A549 (cell line): ENCODE measurements at regions not wholly inside any gene's neighbourhood (a gene's known extent, or its start where the extent isn't known, plus 50 kb on each side); places are given as distances from the start of the nearest gene placed in this dataset.

ENCODE experiments used
- ATAC-seq, 2 experiments: fragments of 200-7000 bp in 1 of 2; fragments of >200 bp in 1 of 2; cut with Nextera tagmentation in 1 of 2; cut with Tn5 transposase in 1 of 2; 3 replicates each; pipeline versions ENCODE4 v1.8.0 to v1.9.1; 2018 to 2020; ENCODE audit warnings: mild to moderate bottlenecking in 1 of 2, moderate library complexity in 1 of 2
- CTCF ChIA-PET: fragments of 300-600 bp; sonication (Branson Sonifier 250); formaldehyde crosslinking; extraction: SDS; loops from one replicate; lab custom pipeline; 2021; ENCODE audit warnings: antibody characterized with exemption, inconsistent platforms; lab: Yijun Ruan, JAX
- POLR2A ChIA-PET: fragments of 350-600 bp; formaldehyde crosslinking; extraction: SDS; loops from one replicate; lab custom pipeline; 2021; ENCODE audit warnings: antibody characterized with exemption, inconsistent platforms; lab: Yijun Ruan, JAX
- DNase-seq, 2 experiments: peaks; one replicate each; pipeline versions ENCODE4 v3.0.0 to v3.0.0-alpha.2; 2011 to 2016; ENCODE audit warnings: low read depth in 1 of 2, low spot score in 1 of 2
- FAIRE-seq: peaks from 2 replicates; lab custom pipeline; 2011; peaks lifted over from hg19 to GRCh38; lab: Jason Lieb, UNC
- H3K27ac ChIP-seq, 2 experiments: fragments of >200 bp; sonication (Bioruptor Twin); formaldehyde crosslinking; 3 replicates each; pipeline ENCODE4 v1.5.1; 2016 to 2017
- H3K4me1 ChIP-seq: fragments of >200 bp; sonication (Bioruptor Twin); formaldehyde crosslinking; 3 replicates; pipeline ENCODE4 v1.6.1; 2016
- H3K4me2 ChIP-seq: fragments of >200 bp; sonication (Bioruptor Twin); formaldehyde crosslinking; 3 replicates; pipeline ENCODE4 v1.6.1; 2016
- H3K4me3 ChIP-seq: fragments of >200 bp; sonication (Bioruptor Twin); formaldehyde crosslinking; 3 replicates; pipeline ENCODE4 v1.5.1; 2016
- H3K9me3 ChIP-seq: fragments of >200 bp; sonication (Bioruptor Twin); formaldehyde crosslinking; 3 replicates; pipeline ENCODE4 v1.6.1; 2016
- BHLHE40 ChIP-seq: IDR thresholded peaks from 2 replicates; pipeline ENCODE4 v1.6.1; 2012; ENCODE audit warnings: low read depth, low read length, inconsistent platforms
- CEBPB ChIP-seq, 2 experiments: fragments of >200 bp in 1 of 2; sonication (Bioruptor Twin) in 1 of 2; formaldehyde crosslinking in 1 of 2; IDR thresholded peaks; 2 replicates each; pipeline ENCODE4 v1.6.1; 2012 to 2016
- CHD4 ChIP-seq: fragments of 200-600 bp; sonication (generic); IDR thresholded peaks from 2 replicates; pipeline ENCODE4 v1.6.1; 2016; ENCODE audit warnings: antibody characterized with exemption, mild to moderate bottlenecking, borderline replicate concordance
- ELK1 ChIP-seq: fragments of 150-350 bp; IDR thresholded peaks from 2 replicates; pipeline ENCODE4 v1.6.1; 2014; ENCODE audit warnings: low read depth, mild to moderate bottlenecking, low read length
- EP300 ChIP-seq, 2 experiments: fragments of >200 bp; sonication (Bioruptor Twin); formaldehyde crosslinking; IDR thresholded peaks; 2 replicates in 1 of 2; 3 replicates in 1 of 2; pipeline ENCODE4 v1.6.1; 2016 to 2017
- FOSB ChIP-seq: fragments of 250-450 bp; sonication (Bioruptor Pico); IDR thresholded peaks from 2 replicates; pipeline ENCODE4 v1.5.0; 2020; ENCODE audit warnings: mild to moderate bottlenecking, moderate library complexity
- FOSL2 ChIP-seq, 2 experiments: fragments of 450-650 bp in 1 of 2; fragments of >200 bp in 1 of 2; sonication (Bioruptor Twin) in 1 of 2; formaldehyde crosslinking; IDR thresholded peaks; 2 replicates each; pipeline versions ENCODE4 v1.5.0 to v1.6.1; 2016 to 2020; ENCODE audit warnings: mild to moderate bottlenecking in 1 of 2, moderate library complexity in 1 of 2
- FOXS1 ChIP-seq: fragments of 250-450 bp; sonication (Bioruptor Pico); IDR thresholded peaks from 2 replicates; pipeline ENCODE4 v1.5.0; 2020; ENCODE audit warnings: mild to moderate bottlenecking, moderate library complexity
- HEYL ChIP-seq: fragments of 250-450 bp; sonication (Bioruptor Pico); IDR thresholded peaks from 2 replicates; pipeline ENCODE4 v1.8.0; 2021; ENCODE audit warnings: mild to moderate bottlenecking, moderate library complexity
- KDM1A ChIP-seq: fragments of 200-600 bp; sonication (generic); IDR thresholded peaks from 2 replicates; pipeline ENCODE4 v1.6.1; 2016; ENCODE audit warnings: low read depth, mild to moderate bottlenecking
- NR3C1 ChIP-seq: fragments of >200 bp; sonication (Bioruptor Twin); formaldehyde crosslinking; IDR thresholded peaks from 3 replicates; pipeline ENCODE4 v1.6.1; 2017
- POLR2AphosphoS2 ChIP-seq: conservative IDR thresholded peaks from 2 replicates; pipeline ENCODE4 v1.6.1; 2012; ENCODE audit warnings: low read length, improper control_type of control experiment, inconsistent platforms
- RAD21 ChIP-seq, 2 experiments: fragments of >200 bp in 1 of 2; sonication (Bioruptor Twin) in 1 of 2; formaldehyde crosslinking in 1 of 2; IDR thresholded peaks in 1 of 2; conservative IDR thresholded peaks in 1 of 2; 2 replicates in 1 of 2; 3 replicates in 1 of 2; pipeline ENCODE4 v1.6.1; 2012 to 2018; ENCODE audit warnings: inconsistent platforms in 1 of 2
- REST ChIP-seq: fragments of 200-600 bp; sonication (generic); IDR thresholded peaks from 2 replicates; pipeline ENCODE4 v1.6.1; 2016; ENCODE audit warnings: antibody characterized with exemption, mild to moderate bottlenecking, moderate library complexity
- SMC3 ChIP-seq: fragments of >200 bp; sonication (Bioruptor Twin); formaldehyde crosslinking; IDR thresholded peaks from 3 replicates; pipeline ENCODE4 v1.6.1; 2018; ENCODE audit warnings: inconsistent platforms
- USF2 ChIP-seq: fragments of 450-650 bp; IDR thresholded peaks from 2 replicates; pipeline ENCODE4 v1.6.1; 2014; ENCODE audit warnings: antibody characterized with exemption
- ZFP36 ChIP-seq: fragments of 450-650 bp; IDR thresholded peaks from 2 replicates; pipeline ENCODE4 v1.6.1; 2014; ENCODE audit warnings: borderline replicate concordance; ENCODE audit not compliant: partially characterized antibody
- ZNF302 ChIP-seq: fragments of 250-450 bp; sonication (Bioruptor Pico); IDR thresholded peaks from 2 replicates; pipeline ENCODE4 v1.9.0; 2021; ENCODE audit warnings: inconsistent platforms, mild to moderate bottlenecking, moderate library complexity
- WGBS: methylation state at CpG from one replicate; pipeline ENCODE4 v1.1.6; 2017; ENCODE audit errors: missing lambda C conversion rate; 5-methylcytosine and 5-hydroxymethylcytosine counted together
- TF ChIP-seq, protein P1 (sequence below): fragments of >200 bp; sonication (Bioruptor Twin); formaldehyde crosslinking; IDR thresholded peaks from 3 replicates; pipeline ENCODE4 v1.6.1; 2016
- TF ChIP-seq, protein P2 (sequence below): fragments of >200 bp; sonication (Bioruptor Twin); formaldehyde crosslinking; IDR thresholded peaks from 2 replicates; pipeline ENCODE4 v1.6.1; 2016
- TF ChIP-seq, protein P3 (sequence below): IDR thresholded peaks from 2 replicates; pipeline ENCODE4 v1.6.1; 2012

DNA sequence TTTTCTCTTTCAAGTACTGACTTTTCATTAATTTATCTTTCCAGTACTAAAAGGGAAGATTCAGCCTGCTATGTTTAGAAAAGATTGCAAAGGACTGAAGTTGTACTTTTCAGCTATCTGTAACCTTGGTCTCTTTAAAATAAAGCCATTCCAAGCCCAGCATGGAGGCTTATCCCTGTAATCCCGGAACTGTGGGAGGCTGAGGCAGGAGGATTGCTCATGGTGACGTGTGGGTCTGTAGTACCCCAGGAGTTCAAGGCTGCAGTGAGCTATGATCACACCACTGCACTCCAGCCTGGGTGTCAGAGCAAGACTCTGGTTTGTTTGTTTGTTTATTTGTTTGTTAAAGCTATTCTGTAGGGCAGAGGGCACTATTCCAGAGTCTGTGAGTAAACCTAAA is 50.6 kb upstream of the TMEM170B start:
- Histone ChIP-seq H3K4me3 (no peak overlapping the region), H3K4me2 (no peak overlapping the region)
- no peak for TF ChIP-seq KDM1A
- TF ChIP-seq, protein P1, sequence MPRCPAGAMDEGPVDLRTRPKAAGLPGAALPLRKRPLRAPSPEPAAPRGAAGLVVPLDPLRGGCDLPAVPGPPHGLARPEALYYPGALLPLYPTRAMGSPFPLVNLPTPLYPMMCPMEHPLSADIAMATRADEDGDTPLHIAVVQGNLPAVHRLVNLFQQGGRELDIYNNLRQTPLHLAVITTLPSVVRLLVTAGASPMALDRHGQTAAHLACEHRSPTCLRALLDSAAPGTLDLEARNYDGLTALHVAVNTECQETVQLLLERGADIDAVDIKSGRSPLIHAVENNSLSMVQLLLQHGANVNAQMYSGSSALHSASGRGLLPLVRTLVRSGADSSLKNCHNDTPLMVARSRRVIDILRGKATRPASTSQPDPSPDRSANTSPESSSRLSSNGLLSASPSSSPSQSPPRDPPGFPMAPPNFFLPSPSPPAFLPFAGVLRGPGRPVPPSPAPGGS, result no peak
- TF ChIP-seq HEYL (CRISPR knock-in tag), result no peak
- TF ChIP-seq CHD4, result no peak
- TF ChIP-seq FOXS1 (CRISPR knock-in tag), result no peak
- TF ChIP-seq RAD21 (conservative IDR thresholded peaks at IDR 0.05 in 1 of 2, IDR thresholded peaks at IDR 0.05 in 1 of 2), result no peak
- TF ChIP-seq, protein P2, sequence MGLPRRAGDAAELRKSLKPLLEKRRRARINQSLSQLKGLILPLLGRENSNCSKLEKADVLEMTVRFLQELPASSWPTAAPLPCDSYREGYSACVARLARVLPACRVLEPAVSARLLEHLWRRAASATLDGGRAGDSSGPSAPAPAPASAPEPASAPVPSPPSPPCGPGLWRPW, result no peak
- no peak for TF ChIP-seq NR3C1
- TF ChIP-seq FOSB (CRISPR knock-in tag), result no peak
- no peak for TF ChIP-seq FOSL2 (IDR thresholded peaks at IDR 0.05)
- TF ChIP-seq FOSL2 (CRISPR knock-in tag; IDR thresholded peaks at IDR 0.05), result no peak
- no peak for TF ChIP-seq CEBPB (IDR thresholded peaks at IDR 0.05)
- TF ChIP-seq, all 56 proteins: peak for 0
- POLR2A ChIA-PET, result no interaction called here
- CTCF ChIA-PET, result interaction anchor here (2.5 kb wide), 1 partner anchor 9 kb away, joined by 15 read pairs; no protein-coding TSS in a partner anchor
- Histone ChIP-seq H3K9me3 (no peaks in the 10 kb centered on the region), H3K27ac (no peak overlapping the region), H3K4me1 (no peaks in the 10 kb centered on the region)
- WGBS, result 86% methylated on average over 2 of the region's 2 CpGs
- no peak for FAIRE-seq
- no peak for ATAC-seq
- DNase-seq, result no peak

GRCh38 chr6:11486486-11486885 is 51.1 kb upstream of the TMEM170B start:
- Histone ChIP-seq H3K9me3 (no peaks in the 10 kb centered on the region), H3K4me1 (no peaks in the 10 kb centered on the region), H3K4me2 (no peak overlapping the region), H3K27ac (0 out of 6 replicates have a peak overlapping the region, but pooled peaks of 1 of the 2 experiments have one; percentile 46), H3K4me3 (no peak overlapping the region)
- POLR2A ChIA-PET, result no interaction called here
- no peak for DNase-seq
- WGBS, result 95% methylated on average over 7 of the region's 7 CpGs
- no peak for FAIRE-seq
- CTCF ChIA-PET, result interaction anchor here (2.5 kb wide), 1 partner anchor 10 kb away, joined by 15 read pairs; no protein-coding TSS in a partner anchor
- TF ChIP-seq REST (no peak), USF2 (no peak), BHLHE40 (no peak), KDM1A (no peak), HEYL (CRISPR knock-in tag) (no peak), NR3C1 (no peak), EP300 (IDR thresholded peaks at IDR 0.05) (no peak), ZNF302 (CRISPR knock-in tag) (no peak), SMC3 (no peak), ZFP36 (no peak), FOXS1 (CRISPR knock-in tag) (no peak), ELK1 (no peak), POLR2AphosphoS2 (no peak)
- TF ChIP-seq, protein P3, sequence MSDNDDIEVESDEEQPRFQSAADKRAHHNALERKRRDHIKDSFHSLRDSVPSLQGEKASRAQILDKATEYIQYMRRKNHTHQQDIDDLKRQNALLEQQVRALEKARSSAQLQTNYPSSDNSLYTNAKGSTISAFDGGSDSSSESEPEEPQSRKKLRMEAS, result no peak
- no peak for ATAC-seq
